HepG2 (cell line): ENCODE measurements at regions not wholly inside any gene's neighbourhood (a gene's known extent, or its start where the extent isn't known, plus 50 kb on each side); places are given as distances from the start of the nearest gene placed in this dataset.

Source experiments
- CAMTA2 ChIP-seq: sonication (generic); formaldehyde crosslinking; IDR thresholded peaks from 2 replicates; pipeline ENCODE4 v1.4.0; 2020; ENCODE audit warnings: mild to moderate bottlenecking, missing genetic modification reagents, borderline replicate concordance
- CHD2 ChIP-seq: IDR thresholded peaks from 2 replicates; pipeline ENCODE4 v1.6.1; 2011; ENCODE audit warnings: low read depth, low read length, improper control_type of control experiment
- FOXA1 ChIP-seq, 2 experiments: fragments of 450-650 bp in 1 of 2; sonication (generic) in 1 of 2; formaldehyde crosslinking in 1 of 2; IDR thresholded peaks; 2 replicates each; pipeline versions ENCODE4 v1.4.0 to v1.6.1; 2016 to 2020; ENCODE audit warnings: missing genetic modification reagents in 1 of 2
- GABPA ChIP-seq, 2 experiments: IDR thresholded peaks; 2 replicates each; pipeline ENCODE4 v1.6.1; 2011 to 2016; ENCODE audit warnings: low read depth in 2 of 2, low read length in 1 of 2, missing biosample characterization in 1 of 2, missing genetic modification characterization in 1 of 2
- PHF20 ChIP-seq: sonication (generic); formaldehyde crosslinking; IDR thresholded peaks from 2 replicates; pipeline ENCODE4 v1.5.0; 2020; ENCODE audit warnings: mild to moderate bottlenecking, missing genetic modification reagents
- ZNF143 ChIP-seq: sonication (generic); formaldehyde crosslinking; IDR thresholded peaks from 2 replicates; pipeline ENCODE4 v1.4.0; 2020; ENCODE audit warnings: missing genetic modification reagents
- ZNF350 ChIP-seq: sonication (generic); formaldehyde crosslinking; IDR thresholded peaks from 2 replicates; pipeline ENCODE4 v1.4.0; 2020; ENCODE audit warnings: mild to moderate bottlenecking, low read depth, missing genetic modification reagents, borderline replicate concordance
- TF ChIP-seq, protein P1 (sequence below): IDR thresholded peaks from 2 replicates; pipeline ENCODE4 v1.6.1; 2016
- TF ChIP-seq, protein P2 (sequence below): sonication (generic); formaldehyde crosslinking; IDR thresholded peaks from 2 replicates; pipeline ENCODE4 v1.5.0; 2020; ENCODE audit warnings: mild to moderate bottlenecking, missing genetic modification reagents, moderate library complexity

DNA sequence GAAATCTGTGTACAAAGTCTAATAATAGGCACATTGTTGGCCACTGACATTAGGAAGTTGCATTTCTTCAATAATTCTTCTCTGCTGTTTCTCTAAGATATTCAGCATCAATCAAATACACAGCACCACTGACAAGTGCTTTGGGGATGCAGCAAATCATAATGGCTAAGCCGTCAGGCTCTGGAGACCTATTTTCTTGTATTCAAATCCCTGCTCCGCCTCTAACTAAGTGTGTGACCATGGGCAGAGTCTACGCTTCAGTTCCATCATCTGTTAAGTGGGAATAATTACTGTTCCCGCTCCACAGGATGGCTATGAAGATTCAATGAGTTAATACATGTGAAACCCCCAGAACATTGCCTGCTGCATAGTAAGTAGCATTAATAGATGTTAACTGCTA, 176.9 kb downstream of the ADGRL4 start:
- no peak for TF ChIP-seq FOXA1 (IDR thresholded peaks at IDR 0.05)
- no peak for TF ChIP-seq FOXA1 (CRISPR knock-in tag; IDR thresholded peaks at IDR 0.05)
- no peak for TF ChIP-seq ZNF143
- no peak for TF ChIP-seq CAMTA2 (CRISPR knock-in tag)
- TF ChIP-seq, protein P1, sequence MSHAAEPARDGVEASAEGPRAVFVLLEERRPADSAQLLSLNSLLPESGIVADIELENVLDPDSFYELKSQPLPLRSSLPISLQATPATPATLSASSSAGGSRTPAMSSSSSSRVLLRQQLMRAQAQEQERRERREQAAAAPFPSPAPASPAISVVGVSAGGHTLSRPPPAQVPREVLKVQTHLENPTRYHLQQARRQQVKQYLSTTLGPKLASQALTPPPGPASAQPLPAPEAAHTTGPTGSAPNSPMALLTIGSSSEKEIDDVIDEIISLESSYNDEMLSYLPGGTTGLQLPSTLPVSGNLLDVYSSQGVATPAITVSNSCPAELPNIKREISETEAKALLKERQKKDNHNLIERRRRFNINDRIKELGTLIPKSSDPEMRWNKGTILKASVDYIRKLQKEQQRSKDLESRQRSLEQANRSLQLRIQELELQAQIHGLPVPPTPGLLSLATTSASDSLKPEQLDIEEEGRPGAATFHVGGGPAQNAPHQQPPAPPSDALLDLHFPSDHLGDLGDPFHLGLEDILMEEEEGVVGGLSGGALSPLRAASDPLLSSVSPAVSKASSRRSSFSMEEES (CRISPR knock-in tag), result no peak
- no peak for TF ChIP-seq PHF20 (CRISPR knock-in tag)
- TF ChIP-seq, protein P2, sequence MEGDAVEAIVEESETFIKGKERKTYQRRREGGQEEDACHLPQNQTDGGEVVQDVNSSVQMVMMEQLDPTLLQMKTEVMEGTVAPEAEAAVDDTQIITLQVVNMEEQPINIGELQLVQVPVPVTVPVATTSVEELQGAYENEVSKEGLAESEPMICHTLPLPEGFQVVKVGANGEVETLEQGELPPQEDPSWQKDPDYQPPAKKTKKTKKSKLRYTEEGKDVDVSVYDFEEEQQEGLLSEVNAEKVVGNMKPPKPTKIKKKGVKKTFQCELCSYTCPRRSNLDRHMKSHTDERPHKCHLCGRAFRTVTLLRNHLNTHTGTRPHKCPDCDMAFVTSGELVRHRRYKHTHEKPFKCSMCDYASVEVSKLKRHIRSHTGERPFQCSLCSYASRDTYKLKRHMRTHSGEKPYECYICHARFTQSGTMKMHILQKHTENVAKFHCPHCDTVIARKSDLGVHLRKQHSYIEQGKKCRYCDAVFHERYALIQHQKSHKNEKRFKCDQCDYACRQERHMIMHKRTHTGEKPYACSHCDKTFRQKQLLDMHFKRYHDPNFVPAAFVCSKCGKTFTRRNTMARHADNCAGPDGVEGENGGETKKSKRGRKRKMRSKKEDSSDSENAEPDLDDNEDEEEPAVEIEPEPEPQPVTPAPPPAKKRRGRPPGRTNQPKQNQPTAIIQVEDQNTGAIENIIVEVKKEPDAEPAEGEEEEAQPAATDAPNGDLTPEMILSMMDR (CRISPR knock-in tag), result no peak
- TF ChIP-seq CHD2, result no peak
- TF ChIP-seq GABPA (IDR thresholded peaks at IDR 0.05; ENCODE audit: low read depth, low read length), result no peak
- TF ChIP-seq GABPA (CRISPR knock-in tag; IDR thresholded peaks at IDR 0.05; ENCODE audit: low read depth), result no peak
- no peak for TF ChIP-seq ZNF350 (CRISPR knock-in tag)
